ENCODE measurements at regions not wholly inside any gene's neighbourhood (a gene's known extent, or its start where the extent isn't known, plus 50 kb on each side); places are given as distances from the start of the nearest gene placed in this dataset.

- DNase-seq, result no peak
- intact Hi-C loops (cut with micrococcal nuclease), result loop anchor here (10.0 kb wide), 1 partner anchor 174 kb away; no protein-coding TSS in a partner anchor
- no peak for ATAC-seq
Observed at GRCh38 chr2:176648700-176649297, 379.6 kb downstream of the MTX2 start.

GRCh38 chr2:176650104-176650837, 381.0 kb downstream of the MTX2 start:
- DNase-seq, result no peak
- intact Hi-C loops (cut with micrococcal nuclease), result no loop called here
- ATAC-seq, result no peak

- ATAC-seq, result no peak
- DNase-seq, result no peak
Observed at GRCh38 chr2:176650838-176651555, 381.8 kb downstream of the MTX2 start.

GRCh38 chr2:176652300-176653182, 383.3 kb downstream of the MTX2 start:
- ATAC-seq (peak; percentile 50), DNase-seq (no peak)
- intact Hi-C loops (cut with micrococcal nuclease), result no loop called here

More at GRCh38 chr2:176650838-176651555, 381.8 kb downstream of the MTX2 start:
- intact Hi-C loops (cut with micrococcal nuclease), result no loop called here

- ATAC-seq (peak; percentile 87), DNase-seq (peak; percentile 55)
- intact Hi-C loops (cut with micrococcal nuclease), result no loop called here
Observed at GRCh38 chr2:176653479-176654443, 384.5 kb downstream of the MTX2 start.

- intact Hi-C loops (cut with micrococcal nuclease), result no loop called here
- no peak for DNase-seq
- no peak for ATAC-seq
Observed at GRCh38 chr2:176656038-176656775, 387.0 kb downstream of the MTX2 start.

GRCh38 chr2:176656776-176657140, 387.5 kb downstream of the MTX2 start:
- ATAC-seq (no peak), DNase-seq (no peak)
- intact Hi-C loops (cut with micrococcal nuclease), result no loop called here

GRCh38 chr2:176657393-176657792, 388.2 kb downstream of the MTX2 start:
- DNase-seq, result no peak
- no peak for ATAC-seq
- intact Hi-C loops (cut with micrococcal nuclease), result no loop called here

- DNase-seq, result no peak
- intact Hi-C loops (cut with micrococcal nuclease), result no loop called here
Observed at GRCh38 chr2:176658708-176659107, 389.5 kb downstream of the MTX2 start.

GRCh38 chr2:176662753-176663152, 393.5 kb downstream of the MTX2 start:
- ATAC-seq, result no peak
- DNase-seq, result no peak
- intact Hi-C loops (cut with micrococcal nuclease), result no loop called here

More at GRCh38 chr2:176658708-176659107, 389.5 kb downstream of the MTX2 start:
- ATAC-seq, result no peak

- no peak for ATAC-seq
- no peak for DNase-seq
- intact Hi-C loops (cut with micrococcal nuclease), result no loop called here
Observed at GRCh38 chr2:176664478-176664877, 395.2 kb downstream of the MTX2 start.

GRCh38 chr2:176665086-176665485, 395.8 kb downstream of the MTX2 start:
- DNase-seq (no peak), ATAC-seq (no peak)
- intact Hi-C loops (cut with micrococcal nuclease), result no loop called here

GRCh38 chr2:176668912-176669311, 399.7 kb downstream of the MTX2 start:
- intact Hi-C loops (cut with micrococcal nuclease), result no loop called here
- ATAC-seq (peak; percentile 43), DNase-seq (no peak)

- ATAC-seq, result no peak
- intact Hi-C loops (cut with micrococcal nuclease), result no loop called here
- DNase-seq, result no peak
Observed at GRCh38 chr2:176669398-176670174, 400.3 kb downstream of the MTX2 start.

- no peak for DNase-seq
- intact Hi-C loops (cut with micrococcal nuclease), result no loop called here
- ATAC-seq, result no peak
Observed at GRCh38 chr2:176675271-176675949, 406.2 kb downstream of the MTX2 start.

- ATAC-seq, result no peak
- DNase-seq, result no peak
- intact Hi-C loops (cut with micrococcal nuclease), result no loop called here
Observed at GRCh38 chr2:176677746-176678265, 408.6 kb downstream of the MTX2 start.

Data from left ventricle myocardium superior (tissue), 1 donor.